ENCODE measurements at regions not wholly inside any gene's neighbourhood (a gene's known extent, or its start where the extent isn't known, plus 50 kb on each side); places are given as distances from the start of the nearest gene placed in this dataset.
"Not testable (repeated sequence)": the region's sequence is repeated elsewhere in the genome, so short reads cannot be mapped to it uniquely, and the experiment has no call there.

- not testable (repeated sequence) for H2BK12ac ChIP-seq (ENCODE audit: low read length in 2 of 2); H4K91ac ChIP-seq (ENCODE audit: low read length); H3K27ac ChIP-seq (ENCODE audit: low read length, poor library complexity, severe bottlenecking); H3K4me3 ChIP-seq (ENCODE audit: insufficient read depth in 1 of 2, low read depth in 1 of 2, low read length in 2 of 2); H3K23ac ChIP-seq (ENCODE audit: low read length in 2 of 2); H3K79me1 ChIP-seq (replicated peaks; ENCODE audit: low read length, poor library complexity, severe bottlenecking); H3K4me1 ChIP-seq (ENCODE audit: control insufficient read depth, insufficient read depth, low read depth, low read length); H3K18ac ChIP-seq (ENCODE audit: low read depth in 1 of 2, low read length in 2 of 2); H3K9ac ChIP-seq (ENCODE audit: low read length); H4K8ac ChIP-seq (ENCODE audit: low read length); H2AK5ac ChIP-seq (ENCODE audit: low read length, severe bottlenecking); H2AFZ ChIP-seq (ENCODE audit: low read depth, low read length); H2BK15ac ChIP-seq (ENCODE audit: low read depth, poor library complexity, severe bottlenecking); H3K27me3 ChIP-seq (ENCODE audit: control insufficient read depth in 1 of 2, insufficient read depth in 1 of 2, low read length in 2 of 2); H3K4me2 ChIP-seq (ENCODE audit: low read length, poor library complexity, severe bottlenecking); H2BK120ac ChIP-seq (ENCODE audit: low read depth, low read length); H3K4ac ChIP-seq (ENCODE audit: low read depth in 1 of 2, low read length in 2 of 2); H2BK5ac ChIP-seq (ENCODE audit: low read depth, low read length, poor library complexity, severe bottlenecking); H3K14ac ChIP-seq (ENCODE audit: low read length in 2 of 2); H3K36me3 ChIP-seq (ENCODE audit: control insufficient read depth in 1 of 2, insufficient read depth in 2 of 2, low read depth in 1 of 2, low read length in 2 of 2); DNase-seq
- whole genome bisulfite sequencing = 85% methylated on average over 20 of the region's 24 CpGs
- H3K9me3 ChIP-seq (ENCODE audit: control insufficient read depth, low read length) = peaks cover 18% of the 10 kb centered on the region
These were observed 75.6 kb upstream of the MNS1 start for GRCh38 chr15:56540570-56540969.

- not testable (repeated sequence) for H3K23ac ChIP-seq (ENCODE audit: low read length in 2 of 2); H2AFZ ChIP-seq (ENCODE audit: low read depth, low read length); DNase-seq; H3K4me3 ChIP-seq (ENCODE audit: insufficient read depth in 1 of 2, low read depth in 1 of 2, low read length in 2 of 2); H3K18ac ChIP-seq (ENCODE audit: low read depth in 1 of 2, low read length in 2 of 2); H2BK12ac ChIP-seq (ENCODE audit: low read length in 2 of 2); H3K27ac ChIP-seq (ENCODE audit: low read length, poor library complexity, severe bottlenecking); H2AK5ac ChIP-seq (ENCODE audit: low read length, severe bottlenecking); H3K27me3 ChIP-seq (ENCODE audit: control insufficient read depth in 1 of 2, insufficient read depth in 1 of 2, low read length in 2 of 2); H4K8ac ChIP-seq (ENCODE audit: low read length); H3K14ac ChIP-seq (ENCODE audit: low read length in 2 of 2); H2BK5ac ChIP-seq (ENCODE audit: low read depth, low read length, poor library complexity, severe bottlenecking); H4K91ac ChIP-seq (ENCODE audit: low read length); H2BK15ac ChIP-seq (ENCODE audit: low read depth, poor library complexity, severe bottlenecking); H2BK120ac ChIP-seq (ENCODE audit: low read depth, low read length); H3K36me3 ChIP-seq (ENCODE audit: control insufficient read depth in 1 of 2, insufficient read depth in 2 of 2, low read depth in 1 of 2, low read length in 2 of 2); H3K4me1 ChIP-seq (ENCODE audit: control insufficient read depth, insufficient read depth, low read depth, low read length); H3K4me2 ChIP-seq (ENCODE audit: low read length, poor library complexity, severe bottlenecking); H3K79me1 ChIP-seq (replicated peaks; ENCODE audit: low read length, poor library complexity, severe bottlenecking); H3K9ac ChIP-seq (ENCODE audit: low read length); H3K4ac ChIP-seq (ENCODE audit: low read depth in 1 of 2, low read length in 2 of 2)
- WGBS = 97% methylated on average over 21 of the region's 22 CpGs
- H3K9me3 ChIP-seq (ENCODE audit: control insufficient read depth, low read length) = peaks cover 18% of the 10 kb centered on the region
These were observed 75.2 kb upstream of the MNS1 start for GRCh38 chr15:56540157-56540556.

- H3K4ac ChIP-seq (ENCODE audit: low read depth in 1 of 2, low read length in 2 of 2) = no peak overlapping the region
- DNase-seq = no peak
- H3K4me3 ChIP-seq (ENCODE audit: insufficient read depth in 1 of 2, low read depth in 1 of 2, low read length in 2 of 2) = no peak overlapping the region
- H3K27me3 ChIP-seq (ENCODE audit: control insufficient read depth in 1 of 2, insufficient read depth in 1 of 2, low read length in 2 of 2) = no peaks in the 10 kb centered on the region
- no peak overlapping the region for H2BK5ac ChIP-seq (ENCODE audit: low read depth, low read length, poor library complexity, severe bottlenecking)
- no peak overlapping the region for H3K4me2 ChIP-seq (ENCODE audit: low read length, poor library complexity, severe bottlenecking)
- H3K79me1 ChIP-seq (replicated peaks; ENCODE audit: low read length, poor library complexity, severe bottlenecking) = no peaks in the 10 kb centered on the region
- no peak overlapping the region for H2BK120ac ChIP-seq (ENCODE audit: low read depth, low read length)
- no peak overlapping the region for H3K18ac ChIP-seq (ENCODE audit: low read depth in 1 of 2, low read length in 2 of 2)
- no peak overlapping the region for H2AFZ ChIP-seq (ENCODE audit: low read depth, low read length)
- H2BK12ac ChIP-seq (ENCODE audit: low read length in 2 of 2) = no peak overlapping the region
- 96% methylated on average over 7 of the region's 7 CpGs for WGBS
- H2AK5ac ChIP-seq (ENCODE audit: low read length, severe bottlenecking) = no peak overlapping the region
- H4K91ac ChIP-seq (ENCODE audit: low read length) = no peak overlapping the region
- no peak overlapping the region for H3K23ac ChIP-seq (ENCODE audit: low read length in 2 of 2)
- no peak overlapping the region for H2BK15ac ChIP-seq (ENCODE audit: low read depth, poor library complexity, severe bottlenecking)
- no peak overlapping the region for H3K27ac ChIP-seq (ENCODE audit: low read length, poor library complexity, severe bottlenecking)
- H4K8ac ChIP-seq (ENCODE audit: low read length) = no peak overlapping the region
- H3K9me3 ChIP-seq (ENCODE audit: control insufficient read depth, low read length) = peaks cover 7% of the 10 kb centered on the region
- peaks cover 2% of the 10 kb centered on the region for H3K4me1 ChIP-seq (ENCODE audit: control insufficient read depth, insufficient read depth, low read depth, low read length)
- no peaks in the 10 kb centered on the region for H3K36me3 ChIP-seq (ENCODE audit: control insufficient read depth in 1 of 2, insufficient read depth in 2 of 2, low read depth in 1 of 2, low read length in 2 of 2)
- no peak overlapping the region for H3K9ac ChIP-seq (ENCODE audit: low read length)
- no peak overlapping the region for H3K14ac ChIP-seq (ENCODE audit: low read length in 2 of 2)
These were observed 74.1 kb upstream of the MNS1 start for GRCh38 chr15:56538901-56539545.

- no peak for DNase-seq
- Histone ChIP-seq H2BK12ac (ENCODE audit: low read length in 2 of 2) (no peak overlapping the region), H3K14ac (ENCODE audit: low read length in 2 of 2) (no peak overlapping the region), H2AFZ (ENCODE audit: low read depth, low read length) (no peak overlapping the region), H3K18ac (ENCODE audit: low read depth in 1 of 2, low read length in 2 of 2) (no peak overlapping the region), H3K9me3 (ENCODE audit: control insufficient read depth, low read length) (no peaks in the 10 kb centered on the region), H3K4ac (ENCODE audit: low read depth in 1 of 2, low read length in 2 of 2) (no peak overlapping the region), H2BK5ac (ENCODE audit: low read depth, low read length, poor library complexity, severe bottlenecking) (no peak overlapping the region), H3K4me3 (ENCODE audit: insufficient read depth in 1 of 2, low read depth in 1 of 2, low read length in 2 of 2) (no peak overlapping the region), H3K23ac (ENCODE audit: low read length in 2 of 2) (no peak overlapping the region), H2BK15ac (ENCODE audit: low read depth, poor library complexity, severe bottlenecking) (no peak overlapping the region), H3K79me1 (replicated peaks; ENCODE audit: low read length, poor library complexity, severe bottlenecking) (no peaks in the 10 kb centered on the region), H3K27me3 (ENCODE audit: control insufficient read depth in 1 of 2, insufficient read depth in 1 of 2, low read length in 2 of 2) (no peaks in the 10 kb centered on the region), H3K36me3 (ENCODE audit: control insufficient read depth in 1 of 2, insufficient read depth in 2 of 2, low read depth in 1 of 2, low read length in 2 of 2) (no peaks in the 10 kb centered on the region), H4K8ac (ENCODE audit: low read length) (no peak overlapping the region), H3K4me2 (ENCODE audit: low read length, poor library complexity, severe bottlenecking) (no peak overlapping the region), H3K4me1 (ENCODE audit: control insufficient read depth, insufficient read depth, low read depth, low read length) (peaks cover 2% of the 10 kb centered on the region), H2BK120ac (ENCODE audit: low read depth, low read length) (no peak overlapping the region), H3K9ac (ENCODE audit: low read length) (no peak overlapping the region), H4K91ac (ENCODE audit: low read length) (no peak overlapping the region), H3K27ac (ENCODE audit: low read length, poor library complexity, severe bottlenecking) (no peak overlapping the region), H2AK5ac (ENCODE audit: low read length, severe bottlenecking) (no peak overlapping the region)
- WGBS = 80% methylated on average over 4 of the region's 4 CpGs
These were observed 72.9 kb upstream of the MNS1 start for GRCh38 chr15:56537881-56538280.
